ENCODE measurements at regions not wholly inside any gene's neighbourhood (a gene's known extent, or its start where the extent isn't known, plus 50 kb on each side); places are given as distances from the start of the nearest gene placed in this dataset.

DNA sequence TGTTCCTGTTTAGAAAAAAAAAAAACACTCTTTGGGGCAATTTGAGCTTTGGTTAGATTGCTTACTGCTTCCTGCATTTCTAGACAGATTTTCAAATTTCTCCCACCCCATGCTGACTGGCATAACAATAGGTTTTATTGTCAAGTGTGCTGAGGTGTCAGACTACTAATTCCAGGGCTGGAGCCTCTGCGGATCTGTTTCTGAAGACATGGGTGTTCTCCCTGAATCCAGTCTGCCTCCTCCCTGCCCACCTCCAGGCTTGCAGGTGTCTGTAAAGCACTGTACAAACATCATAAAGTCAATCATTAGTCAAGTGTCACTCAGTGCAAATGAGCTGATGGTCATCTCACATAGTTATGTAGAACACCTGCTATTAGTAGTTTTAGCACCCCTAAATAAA is 292.4 kb downstream of the GATA3 start:
- TF ChIP-seq, protein P1, sequence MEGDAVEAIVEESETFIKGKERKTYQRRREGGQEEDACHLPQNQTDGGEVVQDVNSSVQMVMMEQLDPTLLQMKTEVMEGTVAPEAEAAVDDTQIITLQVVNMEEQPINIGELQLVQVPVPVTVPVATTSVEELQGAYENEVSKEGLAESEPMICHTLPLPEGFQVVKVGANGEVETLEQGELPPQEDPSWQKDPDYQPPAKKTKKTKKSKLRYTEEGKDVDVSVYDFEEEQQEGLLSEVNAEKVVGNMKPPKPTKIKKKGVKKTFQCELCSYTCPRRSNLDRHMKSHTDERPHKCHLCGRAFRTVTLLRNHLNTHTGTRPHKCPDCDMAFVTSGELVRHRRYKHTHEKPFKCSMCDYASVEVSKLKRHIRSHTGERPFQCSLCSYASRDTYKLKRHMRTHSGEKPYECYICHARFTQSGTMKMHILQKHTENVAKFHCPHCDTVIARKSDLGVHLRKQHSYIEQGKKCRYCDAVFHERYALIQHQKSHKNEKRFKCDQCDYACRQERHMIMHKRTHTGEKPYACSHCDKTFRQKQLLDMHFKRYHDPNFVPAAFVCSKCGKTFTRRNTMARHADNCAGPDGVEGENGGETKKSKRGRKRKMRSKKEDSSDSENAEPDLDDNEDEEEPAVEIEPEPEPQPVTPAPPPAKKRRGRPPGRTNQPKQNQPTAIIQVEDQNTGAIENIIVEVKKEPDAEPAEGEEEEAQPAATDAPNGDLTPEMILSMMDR (IDR thresholded peaks at IDR 0.05): no peak
- no peak for TF ChIP-seq POLR2A (IDR thresholded peaks at IDR 0.05)

All from esophagus squamous epithelium (tissue), 4 donors.